ENCODE measurements at regions not wholly inside any gene's neighbourhood (a gene's known extent, or its start where the extent isn't known, plus 50 kb on each side); places are given as distances from the start of the nearest gene placed in this dataset.

- no peak overlapping the region for H3K4me3 ChIP-seq
- intact Hi-C loops (cut with DNase I; ENCODE audit: low total_unique reads) = no loop called here
Measured at GRCh38 chr3:150035910-150036612, 65.4 kb upstream of the PFN2 start.

GRCh38 chr3:150035301-150035779, 64.6 kb upstream of the PFN2 start:
- TF ChIP-seq, protein P1, sequence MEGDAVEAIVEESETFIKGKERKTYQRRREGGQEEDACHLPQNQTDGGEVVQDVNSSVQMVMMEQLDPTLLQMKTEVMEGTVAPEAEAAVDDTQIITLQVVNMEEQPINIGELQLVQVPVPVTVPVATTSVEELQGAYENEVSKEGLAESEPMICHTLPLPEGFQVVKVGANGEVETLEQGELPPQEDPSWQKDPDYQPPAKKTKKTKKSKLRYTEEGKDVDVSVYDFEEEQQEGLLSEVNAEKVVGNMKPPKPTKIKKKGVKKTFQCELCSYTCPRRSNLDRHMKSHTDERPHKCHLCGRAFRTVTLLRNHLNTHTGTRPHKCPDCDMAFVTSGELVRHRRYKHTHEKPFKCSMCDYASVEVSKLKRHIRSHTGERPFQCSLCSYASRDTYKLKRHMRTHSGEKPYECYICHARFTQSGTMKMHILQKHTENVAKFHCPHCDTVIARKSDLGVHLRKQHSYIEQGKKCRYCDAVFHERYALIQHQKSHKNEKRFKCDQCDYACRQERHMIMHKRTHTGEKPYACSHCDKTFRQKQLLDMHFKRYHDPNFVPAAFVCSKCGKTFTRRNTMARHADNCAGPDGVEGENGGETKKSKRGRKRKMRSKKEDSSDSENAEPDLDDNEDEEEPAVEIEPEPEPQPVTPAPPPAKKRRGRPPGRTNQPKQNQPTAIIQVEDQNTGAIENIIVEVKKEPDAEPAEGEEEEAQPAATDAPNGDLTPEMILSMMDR (IDR thresholded peaks at IDR 0.05) = no peak

More at GRCh38 chr3:150035910-150036612, 65.4 kb upstream of the PFN2 start:
- Histone ChIP-seq H3K9me3 (peaks cover 0 to 4% (median 0%) of the 10 kb centered on the region in 3 donors), H3K36me3 (no peaks in the 10 kb centered on the region), H3K4me1 (peaks cover 0 to 39% (median 1%) of the 10 kb centered on the region in 4 donors), H3K27ac (peak overlapping the region in 1 of 2 donors; percentile 22), H3K27me3 (no peaks in the 10 kb centered on the region)
- no peak for DNase-seq
- TF ChIP-seq, protein P1 (IDR thresholded peaks at IDR 0.05) = no peak

GRCh38 chr3:150033721-150034120, 63.0 kb upstream of the PFN2 start:
- intact Hi-C loops (cut with DNase I; ENCODE audit: low total_unique reads) = no loop called here
- H3K4me3 ChIP-seq = no peak overlapping the region
- no peak overlapping the region for H3K27ac ChIP-seq
- no peaks in the 10 kb centered on the region for H3K36me3 ChIP-seq
- no peaks in the 10 kb centered on the region for H3K27me3 ChIP-seq
- TF ChIP-seq, protein P1 (IDR thresholded peaks at IDR 0.05) = no peak
- peaks cover 0 to 22% (median 4%) of the 10 kb centered on the region in 4 donors for H3K4me1 ChIP-seq
- no peaks in the 10 kb centered on the region for H3K9me3 ChIP-seq
- no peak for DNase-seq

More at GRCh38 chr3:150035301-150035779, 64.6 kb upstream of the PFN2 start:
- H3K36me3 ChIP-seq = no peaks in the 10 kb centered on the region
- intact Hi-C loops (cut with DNase I; ENCODE audit: low total_unique reads) = no loop called here
- no peak overlapping the region for H3K27ac ChIP-seq
- H3K4me3 ChIP-seq = no peak overlapping the region
- peaks cover 0 to 37% (median 1%) of the 10 kb centered on the region in 4 donors for H3K4me1 ChIP-seq
- no peaks in the 10 kb centered on the region for H3K9me3 ChIP-seq
- H3K27me3 ChIP-seq = no peaks in the 10 kb centered on the region
- no peak for DNase-seq

DNA sequence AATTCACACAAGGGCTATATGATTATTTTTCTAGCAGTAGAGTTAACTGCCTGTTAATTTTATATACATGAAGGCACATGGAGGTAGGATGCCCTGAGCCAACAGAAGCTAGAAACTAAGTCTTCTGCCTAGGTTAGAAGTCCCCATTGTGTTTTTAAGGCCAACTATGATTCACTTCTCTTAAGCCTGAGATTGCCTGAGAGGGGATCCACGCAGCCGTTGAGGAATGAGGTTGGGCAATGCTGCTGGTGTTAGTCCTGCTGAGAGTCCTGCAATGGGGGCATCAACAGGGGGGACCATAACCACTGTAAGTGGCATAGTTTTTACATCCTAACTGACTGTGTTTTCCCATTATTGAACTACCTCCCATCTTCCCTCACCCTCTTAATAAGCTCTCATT, 60.1 kb upstream of the PFN2 start:
- no peak overlapping the region for H3K27ac ChIP-seq
- peaks cover 0 to 10% (median 4%) of the 10 kb centered on the region in 4 donors for H3K4me1 ChIP-seq
- H3K9me3 ChIP-seq = no peaks in the 10 kb centered on the region
- H3K4me3 ChIP-seq = no peak overlapping the region
- DNase-seq = no peak
- TF ChIP-seq, protein P1 (IDR thresholded peaks at IDR 0.05) = no peak
- H3K36me3 ChIP-seq = no peaks in the 10 kb centered on the region
- no peaks in the 10 kb centered on the region for H3K27me3 ChIP-seq
- intact Hi-C loops (cut with DNase I; ENCODE audit: low total_unique reads) = no loop called here

- H3K36me3 ChIP-seq = no peaks in the 10 kb centered on the region
- DNase-seq = no peak
- peaks cover 0 to 7% (median 0%) of the 10 kb centered on the region in 3 donors for H3K9me3 ChIP-seq
- peak overlapping the region in 1 of 2 donors; percentile 34 for H3K27ac ChIP-seq
- no peaks in the 10 kb centered on the region for H3K27me3 ChIP-seq
- H3K4me3 ChIP-seq = no peak overlapping the region
- intact Hi-C loops (cut with DNase I; ENCODE audit: low total_unique reads) = no loop called here
- TF ChIP-seq, protein P1 (IDR thresholded peaks at IDR 0.05) = no peak
- H3K4me1 ChIP-seq = peaks cover 0 to 13% (median 0%) of the 10 kb centered on the region in 4 donors
Measured at GRCh38 chr3:150023239-150023636, 52.5 kb upstream of the PFN2 start.
